BLaER1 (cell line): ENCODE measurements at regions not wholly inside any gene's neighbourhood (a gene's known extent, or its start where the extent isn't known, plus 50 kb on each side); places are given as distances from the start of the nearest gene placed in this dataset.

Source experiments
- H3K27ac ChIP-seq: shearing (Covaris generic); formaldehyde crosslinking; 2 replicates; pipeline ENCODE4 v1.8.1; 2022
- H3K27me3 ChIP-seq: shearing (Covaris generic); formaldehyde crosslinking; 2 replicates; pipeline ENCODE4 v1.8.1; 2022
- H3K36me3 ChIP-seq: shearing (Covaris generic); formaldehyde crosslinking; 2 replicates; pipeline ENCODE4 v1.8.1; 2022
- H3K4me1 ChIP-seq: shearing (Covaris generic); formaldehyde crosslinking; 2 replicates; pipeline ENCODE4 v1.8.1; 2022
- H3K4me2 ChIP-seq: shearing (Covaris generic); formaldehyde crosslinking; 2 replicates; pipeline ENCODE4 v1.8.1; 2022
- H3K4me3 ChIP-seq: shearing (Covaris generic); formaldehyde crosslinking; 2 replicates; pipeline ENCODE4 v1.8.1; 2022
- H3K9ac ChIP-seq: shearing (Covaris generic); formaldehyde crosslinking; 2 replicates; pipeline ENCODE4 v1.8.1; 2022
- H3K9me3 ChIP-seq: shearing (Covaris generic); formaldehyde crosslinking; 2 replicates; pipeline ENCODE4 v1.8.1; 2022
- H4K20me1 ChIP-seq: shearing (Covaris generic); formaldehyde crosslinking; 2 replicates; pipeline ENCODE4 v1.8.1; 2022
- Cebpa-rat ChIP-seq: shearing (Covaris generic); IDR thresholded peaks from 2 replicates; pipeline ENCODE4 v1.8.1; 2022

- H3K4me1 ChIP-seq = no peaks in the 10 kb centered on the region
- peaks cover 19% of the 10 kb centered on the region for H3K27me3 ChIP-seq
- no peaks in the 10 kb centered on the region for H4K20me1 ChIP-seq
- TF ChIP-seq Cebpa-rat = no peak
- peaks cover 10% of the 10 kb centered on the region for H3K9me3 ChIP-seq
- H3K27ac ChIP-seq = no peak overlapping the region
- no peak overlapping the region for H3K4me3 ChIP-seq
- H3K4me2 ChIP-seq = no peak overlapping the region
- H3K9ac ChIP-seq = no peak overlapping the region
- H3K36me3 ChIP-seq = no peaks in the 10 kb centered on the region
Measured at GRCh38 chrX:28058901-28059300, 77.7 kb upstream of the DCAF8L1 start.

- Histone ChIP-seq H3K27me3 (peaks cover 66% of the 10 kb centered on the region), H3K4me1 (no peaks in the 10 kb centered on the region), H3K9me3 (no peaks in the 10 kb centered on the region; the same call in 1 of the 2 replicates), H3K36me3 (no peaks in the 10 kb centered on the region), H3K4me3 (no peak overlapping the region), H3K4me2 (no peak overlapping the region), H4K20me1 (no peaks in the 10 kb centered on the region), H3K27ac (no peak overlapping the region), H3K9ac (no peak overlapping the region)
- TF ChIP-seq Cebpa-rat = no peak
Measured at GRCh38 chrX:28042826-28043564, 61.7 kb upstream of the DCAF8L1 start.

- Histone ChIP-seq H3K4me1 (no peaks in the 10 kb centered on the region), H3K4me3 (no peak overlapping the region), H3K9me3 (no peaks in the 10 kb centered on the region; the same call in 1 of the 2 replicates), H3K27ac (no peak overlapping the region), H4K20me1 (no peaks in the 10 kb centered on the region), H3K36me3 (no peaks in the 10 kb centered on the region), H3K27me3 (peaks cover 69% of the 10 kb centered on the region), H3K4me2 (no peak overlapping the region), H3K9ac (no peak overlapping the region)
- no peak for TF ChIP-seq Cebpa-rat
Measured at GRCh38 chrX:28042260-28042659, 61.0 kb upstream of the DCAF8L1 start.

GRCh38 chrX:28039258-28039657 is 58.0 kb upstream of the DCAF8L1 start:
- Histone ChIP-seq H3K4me2 (no peak overlapping the region), H3K9ac (no peak overlapping the region), H3K4me3 (no peak overlapping the region), H3K4me1 (no peaks in the 10 kb centered on the region), H3K9me3 (no peaks in the 10 kb centered on the region; the same call in 1 of the 2 replicates), H3K27me3 (peaks cover 76% of the 10 kb centered on the region), H3K36me3 (no peaks in the 10 kb centered on the region), H4K20me1 (no peaks in the 10 kb centered on the region), H3K27ac (no peak overlapping the region)
- TF ChIP-seq Cebpa-rat = no peak
